AG04449 (cell line): ENCODE measurements at regions not wholly inside any gene's neighbourhood (a gene's known extent, or its start where the extent isn't known, plus 50 kb on each side); places are given as distances from the start of the nearest gene placed in this dataset.

Experiments
- CTCF ChIA-PET: fragments of 350-600 bp; formaldehyde crosslinking; extraction: SDS; loops from one replicate; lab custom pipeline; 2021; ENCODE audit warnings: antibody characterized with exemption; lab: Yijun Ruan, JAX
- POLR2A ChIA-PET: fragments of 400-600, 350-600 bp; formaldehyde crosslinking; extraction: SDS; loops from one replicate; lab custom pipeline; 2020; ENCODE audit warnings: antibody characterized with exemption, inconsistent platforms; lab: Yijun Ruan, JAX
- DNase-seq: peaks from one replicate; pipeline ENCODE4 v3.0.0-alpha.2; 2010; ENCODE audit warnings: low read depth, low spot score
- H3K4me3 ChIP-seq: 2 replicates; pipeline ENCODE4 v1.5.1; 2011; ENCODE audit warnings: low read depth, mild to moderate bottlenecking, control low read depth, low read length
- TF ChIP-seq, protein P1 (sequence below): IDR thresholded peaks from one replicate; pipeline ENCODE4 v1.5.1; 2011; ENCODE audit warnings: mild to moderate bottlenecking, moderate library complexity, low read length, control low read depth, inconsistent platforms; ENCODE audit not compliant: insufficient read depth; ENCODE audit errors: missing control alignments

DNA sequence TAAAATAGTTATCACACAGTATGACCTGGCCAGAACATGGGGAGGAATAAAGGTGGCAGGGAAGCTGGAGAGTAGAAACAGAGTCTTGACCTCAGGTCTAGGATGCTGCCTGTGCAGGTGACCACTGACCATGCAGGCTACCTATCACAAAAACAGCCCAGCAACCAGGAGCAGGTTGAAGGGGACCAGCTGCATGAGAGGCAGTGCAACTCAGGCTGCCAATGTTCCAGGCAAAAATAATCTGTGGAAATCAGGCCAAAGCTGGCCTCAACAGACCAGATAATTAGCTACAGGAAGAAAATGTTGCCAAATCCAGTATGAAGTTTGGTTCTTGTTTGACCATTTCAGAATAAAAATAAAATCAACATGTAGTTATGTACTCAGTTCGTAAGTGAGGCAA is 72.6 kb downstream of the PDE6H start:
- ChIA-PET POLR2A (no interaction called here), CTCF (no interaction called here)
- TF ChIP-seq, protein P1, sequence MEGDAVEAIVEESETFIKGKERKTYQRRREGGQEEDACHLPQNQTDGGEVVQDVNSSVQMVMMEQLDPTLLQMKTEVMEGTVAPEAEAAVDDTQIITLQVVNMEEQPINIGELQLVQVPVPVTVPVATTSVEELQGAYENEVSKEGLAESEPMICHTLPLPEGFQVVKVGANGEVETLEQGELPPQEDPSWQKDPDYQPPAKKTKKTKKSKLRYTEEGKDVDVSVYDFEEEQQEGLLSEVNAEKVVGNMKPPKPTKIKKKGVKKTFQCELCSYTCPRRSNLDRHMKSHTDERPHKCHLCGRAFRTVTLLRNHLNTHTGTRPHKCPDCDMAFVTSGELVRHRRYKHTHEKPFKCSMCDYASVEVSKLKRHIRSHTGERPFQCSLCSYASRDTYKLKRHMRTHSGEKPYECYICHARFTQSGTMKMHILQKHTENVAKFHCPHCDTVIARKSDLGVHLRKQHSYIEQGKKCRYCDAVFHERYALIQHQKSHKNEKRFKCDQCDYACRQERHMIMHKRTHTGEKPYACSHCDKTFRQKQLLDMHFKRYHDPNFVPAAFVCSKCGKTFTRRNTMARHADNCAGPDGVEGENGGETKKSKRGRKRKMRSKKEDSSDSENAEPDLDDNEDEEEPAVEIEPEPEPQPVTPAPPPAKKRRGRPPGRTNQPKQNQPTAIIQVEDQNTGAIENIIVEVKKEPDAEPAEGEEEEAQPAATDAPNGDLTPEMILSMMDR = no peak
- no peak overlapping the region for H3K4me3 ChIP-seq
- no peak for DNase-seq

DNA sequence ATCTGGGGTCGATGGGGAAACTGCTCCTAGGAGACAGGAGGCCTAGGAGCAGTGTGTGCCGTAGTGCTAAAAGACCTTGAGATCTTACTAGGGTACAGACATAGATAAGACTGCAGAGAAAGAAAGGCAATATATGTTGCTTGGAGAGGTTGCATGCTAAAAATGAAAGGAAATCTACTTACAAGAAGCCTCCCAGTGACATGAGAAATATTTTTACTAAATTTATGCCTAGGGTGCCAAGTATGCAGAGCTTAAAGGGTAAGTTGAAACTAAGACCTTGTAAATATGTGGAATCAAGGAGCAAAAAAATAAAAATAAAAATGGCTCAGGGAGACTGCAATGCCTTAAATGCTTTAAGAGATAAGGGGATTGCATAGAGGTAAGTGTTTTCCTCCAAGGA is 74.8 kb downstream of the PDE6H start:
- ChIA-PET CTCF (no interaction called here), POLR2A (no interaction called here)
- DNase-seq = no peak
- no peak overlapping the region for H3K4me3 ChIP-seq
- TF ChIP-seq, protein P1 = no peak

DNA sequence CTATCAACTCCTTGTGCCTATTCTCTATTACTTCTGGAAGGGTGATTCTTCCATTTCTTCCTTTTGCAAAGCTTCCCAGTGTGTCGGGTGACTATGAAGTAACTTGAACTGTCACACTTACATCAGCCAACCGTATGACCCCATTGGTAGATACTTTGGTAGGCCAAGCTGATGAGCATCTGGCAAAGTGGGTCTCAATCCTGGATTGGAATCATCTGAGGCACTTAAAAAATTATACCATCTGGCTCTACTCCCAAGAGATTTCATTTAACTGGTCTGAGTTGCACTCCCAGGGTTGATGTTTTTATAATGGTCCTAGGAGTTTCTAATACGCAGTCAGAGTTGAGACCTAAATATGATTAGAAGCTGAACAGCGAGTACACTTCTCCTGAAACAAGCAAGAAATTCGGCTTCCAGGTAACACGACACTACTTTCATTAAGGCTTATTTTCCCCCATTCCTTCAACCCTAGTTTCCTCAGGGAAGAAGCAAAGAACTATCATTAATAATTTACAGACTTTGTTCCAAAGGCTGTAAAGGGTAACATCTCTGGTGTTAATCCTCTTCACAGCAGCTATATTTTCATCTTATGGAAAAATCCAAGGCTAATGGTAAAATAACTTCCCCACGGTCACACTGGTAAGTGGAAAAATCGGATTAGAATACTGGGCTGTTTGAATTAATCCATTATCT is 76.8 kb downstream of the PDE6H start:
- H3K4me3 ChIP-seq = no peak overlapping the region
- TF ChIP-seq, protein P1 = no peak
- POLR2A ChIA-PET = no interaction called here
- no peak for DNase-seq
- CTCF ChIA-PET = no interaction called here

DNA sequence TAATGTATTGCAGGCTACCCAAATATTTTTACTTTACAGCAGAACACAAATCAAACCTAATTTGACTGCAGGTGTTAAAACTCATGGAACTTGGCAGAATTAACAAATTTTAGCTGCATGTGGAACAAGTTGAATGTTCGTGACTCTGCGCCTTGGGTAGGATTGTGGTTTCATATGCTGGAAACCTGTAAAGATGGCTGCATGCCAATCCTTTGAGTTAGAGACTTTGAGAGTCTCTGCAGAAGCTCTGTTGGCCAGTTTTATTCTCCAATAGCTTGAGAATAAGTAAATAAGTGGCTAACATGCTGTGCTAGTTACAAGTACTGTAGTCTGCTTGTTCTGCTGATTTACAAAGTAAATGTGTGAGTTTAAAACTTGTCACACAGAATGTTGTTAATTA is 77.8 kb downstream of the PDE6H start:
- ChIA-PET POLR2A (no interaction called here), CTCF (no interaction called here)
- TF ChIP-seq, protein P1 = no peak
- no peak overlapping the region for H3K4me3 ChIP-seq
- no peak for DNase-seq

DNA sequence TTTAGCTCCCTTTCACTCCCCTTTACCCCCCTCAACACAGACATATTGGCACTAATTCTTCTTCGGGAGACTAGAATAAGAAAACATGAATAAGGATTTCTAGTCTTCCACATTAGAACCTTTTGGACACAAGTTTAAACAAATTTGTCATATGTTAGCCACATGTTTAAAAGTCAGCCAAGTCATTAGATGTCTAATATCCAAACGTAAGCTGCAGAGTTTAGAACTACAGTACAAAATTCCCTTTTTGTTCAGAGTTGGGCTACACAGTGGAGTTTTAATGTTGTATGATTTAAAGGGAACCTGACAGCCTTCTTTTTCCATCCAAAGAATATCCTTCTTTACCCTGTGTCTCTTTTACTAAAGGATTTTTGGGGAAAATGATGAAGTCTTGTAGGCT is 79.8 kb downstream of the PDE6H start:
- CTCF ChIA-PET = no interaction called here
- POLR2A ChIA-PET = no interaction called here
- TF ChIP-seq, protein P1 = no peak
- no peak for DNase-seq
- no peak overlapping the region for H3K4me3 ChIP-seq

DNA sequence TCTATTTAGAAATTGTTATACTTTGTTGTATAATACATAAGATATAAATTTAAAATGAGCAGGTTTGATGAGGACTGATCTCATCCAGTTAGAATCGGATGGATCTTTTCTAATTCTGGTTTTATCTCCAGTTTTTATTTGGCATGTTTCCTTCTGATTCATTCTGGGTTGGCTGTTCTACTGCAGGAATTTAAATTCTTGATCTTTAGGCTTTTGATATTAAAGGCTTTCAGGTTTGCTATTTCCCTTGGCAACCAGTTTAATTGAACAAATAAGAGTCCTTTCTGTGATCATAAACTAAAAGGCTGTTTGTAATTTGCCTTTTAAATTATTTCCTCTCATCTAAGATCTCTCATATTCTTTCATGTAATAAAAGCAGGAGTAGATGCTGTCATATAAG is 83.4 kb downstream of the PDE6H start:
- TF ChIP-seq, protein P1 = no peak
- ChIA-PET CTCF (no interaction called here), POLR2A (no interaction called here)
- no peak for DNase-seq
- H3K4me3 ChIP-seq = no peak overlapping the region
